Activated CD8-positive, alpha-beta T cell treated with anti-CD3 and anti-CD28 coated beads for 36 hours (primary cell): ENCODE measurements at regions not wholly inside any gene's neighbourhood (a gene's known extent, or its start where the extent isn't known, plus 50 kb on each side); places are given as distances from the start of the nearest gene placed in this dataset.
"Not testable (repeated sequence)": the region's sequence is repeated elsewhere in the genome, so short reads cannot be mapped to it uniquely, and the experiment has no call there.

Experiments used
- ATAC-seq: fragments of 200-7000 bp; cut with Tn5 transposase; one replicate; pipeline ENCODE4 v1.10.0; 2021; ENCODE audit warnings: mild to moderate bottlenecking, moderate library complexity
- CTCF ChIA-PET: fragments of 350-600 bp; sonication (Branson Sonifier 250); formaldehyde crosslinking; loops from one replicate; lab custom pipeline; 2021; ENCODE audit warnings: antibody characterized with exemption; lab: Charles Lee
- POLR2A ChIA-PET: fragments of 350-600 bp; sonication (Branson Sonifier 250); formaldehyde crosslinking; loops from one replicate; lab custom pipeline; 2021; ENCODE audit warnings: antibody characterized with exemption; lab: Charles Lee
- DNase-seq: peaks from one replicate; pipeline ENCODE4 v3.0.0-alpha.2; 2020
- H3K27ac Mint-ChIP-seq: one replicate; pipeline ENCODE4 v1.8.0; 2021; ENCODE audit warnings: mild to moderate bottlenecking, mixed read lengths
- H3K27me3 Mint-ChIP-seq: one replicate; pipeline ENCODE4 v1.8.0; 2021; ENCODE audit warnings: mixed read lengths
- H3K36me3 Mint-ChIP-seq: one replicate; pipeline ENCODE4 v1.8.0; 2021; ENCODE audit warnings: low read depth, mixed read lengths
- H3K4me1 Mint-ChIP-seq: one replicate; pipeline ENCODE4 v1.8.0; 2021; ENCODE audit warnings: low read depth, mixed read lengths
- H3K4me3 Mint-ChIP-seq: one replicate; pipeline ENCODE4 v1.8.0; 2021; ENCODE audit warnings: mild to moderate bottlenecking, moderate library complexity, mixed read lengths
- H3K9me3 Mint-ChIP-seq: one replicate; pipeline ENCODE4 v1.8.0; 2021; ENCODE audit warnings: mixed read lengths
- CTCF ChIP-seq: fragments of 200-600 bp; IDR thresholded peaks from one replicate; pipeline ENCODE4 v1.8.0; 2022; ENCODE audit warnings: antibody characterized with exemption, mild to moderate bottlenecking
- intact Hi-C: fragments of 100-400 bp; cut with micrococcal nuclease; formaldehyde crosslinking; loops from one replicate; pipeline ENCODE4 v1.10.0; 2022

- no peak overlapping the region for H3K27ac Mint-ChIP-seq
- intact Hi-C loops = loop anchor here (10.0 kb wide), 3 partner anchors 65 to 465 kb away; partner anchors contain the start of gene DUSP10
- CTCF ChIA-PET = no interaction called here
Measured at GRCh38 chr1:221549815-221550214, 192.1 kb downstream of the DUSP10 start.

GRCh38 chr1:221552792-221553191, 189.1 kb downstream of the DUSP10 start:
- intact Hi-C loops = loop anchor here (10.0 kb wide), 2 partner anchors 62 to 192 kb away; partner anchors contain the start of gene DUSP10
- not testable (repeated sequence) for H3K36me3 Mint-ChIP-seq, DNase-seq, H3K9me3 Mint-ChIP-seq, H3K4me1 Mint-ChIP-seq, ATAC-seq, H3K27me3 Mint-ChIP-seq, H3K4me3 Mint-ChIP-seq, H3K27ac Mint-ChIP-seq
- ChIA-PET POLR2A (interaction anchor here (0.7 kb wide), 1 partner anchor 124 kb away, joined by 3 read pairs; no protein-coding TSS in a partner anchor), CTCF (interaction anchor here (0.9 to 1.3 kb wide), 2 partner anchors 9 to 10 kb away, joined by 3 to 4 read pairs; no protein-coding TSS in a partner anchor)

More at GRCh38 chr1:221549815-221550214, 192.1 kb downstream of the DUSP10 start:
- POLR2A ChIA-PET = interaction anchor here (0.8 kb wide), 1 partner anchor 9 kb away, joined by 3 read pairs; no protein-coding TSS in a partner anchor
- no peaks in the 10 kb centered on the region for H3K4me1 Mint-ChIP-seq
- no peak for DNase-seq
- no peak overlapping the region for H3K4me3 Mint-ChIP-seq
- ATAC-seq = no peak
- H3K36me3 Mint-ChIP-seq = no peaks in the 10 kb centered on the region
- TF ChIP-seq CTCF = no peak
- H3K9me3 Mint-ChIP-seq = no peaks in the 10 kb centered on the region
- no peaks in the 10 kb centered on the region for H3K27me3 Mint-ChIP-seq

GRCh38 chr1:221555689-221556433, 186.0 kb downstream of the DUSP10 start:
- ATAC-seq = no peak
- Mint-ChIP-seq H3K4me1 (no peaks in the 10 kb centered on the region), H3K27me3 (peaks cover 2% of the 10 kb centered on the region), H3K36me3 (no peaks in the 10 kb centered on the region), H3K4me3 (no peak overlapping the region), H3K9me3 (no peaks in the 10 kb centered on the region), H3K27ac (no peak overlapping the region)
- no peak for DNase-seq
- POLR2A ChIA-PET = no interaction called here
- no peak for TF ChIP-seq CTCF
- intact Hi-C loops = loop anchor here (10.0 kb wide), 2 partner anchors 59 to 189 kb away; partner anchors contain the start of gene DUSP10
- CTCF ChIA-PET = no interaction called here

DNA sequence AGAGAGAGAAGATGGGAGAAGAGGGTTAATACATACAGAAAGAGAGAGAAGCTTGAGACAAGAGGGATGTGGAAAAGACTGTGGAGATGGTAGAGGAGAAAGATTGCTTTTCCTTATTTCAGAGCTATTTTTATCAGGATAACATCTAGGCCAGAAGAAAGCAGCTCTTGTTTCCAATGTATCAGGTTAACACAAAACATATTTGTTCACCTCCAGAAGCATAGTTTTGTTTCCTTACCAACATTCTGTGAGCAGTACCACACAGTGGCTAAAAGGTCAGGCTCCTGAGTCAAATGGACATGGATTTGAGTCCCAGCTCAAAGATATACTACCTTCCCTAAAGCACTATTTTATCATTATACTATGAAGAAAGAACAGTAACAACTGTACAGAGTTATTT, 185.5 kb downstream of the DUSP10 start:
- Mint-ChIP-seq H3K9me3 (no peaks in the 10 kb centered on the region), H3K4me1 (no peaks in the 10 kb centered on the region), H3K27ac (no peak overlapping the region), H3K4me3 (no peak overlapping the region), H3K27me3 (peaks cover 2% of the 10 kb centered on the region), H3K36me3 (no peaks in the 10 kb centered on the region)
- ChIA-PET CTCF (no interaction called here), POLR2A (no interaction called here)
- ATAC-seq (no peak), DNase-seq (no peak)
- TF ChIP-seq CTCF = no peak
- intact Hi-C loops = loop anchor here (10.0 kb wide), 2 partner anchors 58 to 188 kb away; partner anchors contain the start of gene DUSP10

- H3K36me3 Mint-ChIP-seq = no peaks in the 10 kb centered on the region
- ChIA-PET POLR2A (no interaction called here), CTCF (no interaction called here)
- peaks cover 2% of the 10 kb centered on the region for H3K27me3 Mint-ChIP-seq
- no peaks in the 10 kb centered on the region for H3K9me3 Mint-ChIP-seq
- no peaks in the 10 kb centered on the region for H3K4me1 Mint-ChIP-seq
- H3K27ac Mint-ChIP-seq = no peak overlapping the region
- no peak for TF ChIP-seq CTCF
- H3K4me3 Mint-ChIP-seq = no peak overlapping the region
- DNase-seq (no peak), ATAC-seq (no peak)
- intact Hi-C loops = loop anchor here (10.0 kb wide), 2 partner anchors 58 to 188 kb away; partner anchors contain the start of gene DUSP10
Measured at GRCh38 chr1:221557013-221557412, 184.9 kb downstream of the DUSP10 start.
